PC-9 (cell line): ENCODE measurements at regions not wholly inside any gene's neighbourhood (a gene's known extent, or its start where the extent isn't known, plus 50 kb on each side); places are given as distances from the start of the nearest gene placed in this dataset.

Experiments used
- BruUV-seq: library from RNA; stranded (reverse); fragments of 400-500 nt; replicated peaks from 2 replicates; lab custom pipeline; 2021; lab: Mats Ljungman, UMichigan
- CTCF ChIA-PET: fragments of 300-600 bp; sonication (Branson Sonifier 250); formaldehyde crosslinking; loops from one replicate; lab custom pipeline; 2022; ENCODE audit warnings: antibody characterized with exemption; lab: Charles Lee
- POLR2A ChIA-PET: fragments of 300-600 bp; sonication (Branson Sonifier 250); formaldehyde crosslinking; loops from one replicate; lab custom pipeline; 2022; ENCODE audit warnings: antibody characterized with exemption; ENCODE audit not compliant: unreplicated experiment; lab: Charles Lee
- DNase-seq, 2 experiments: peaks; one replicate each; pipeline versions ENCODE4 v3.0.0 to v3.0.0-alpha.2; 2015 to 2022; ENCODE audit warnings: mixed read lengths in 1 of 2
- H2AFZ ChIP-seq: fragments of 200-600 bp; sonication (generic); 2 replicates; pipeline ENCODE4 v1.8.1; 2017; ENCODE audit warnings: antibody characterized with exemption
- H3F3A ChIP-seq: fragments of 200-600 bp; sonication (generic); 2 replicates; pipeline ENCODE4 v1.8.1; 2017; ENCODE audit warnings: antibody characterized with exemption, mild to moderate bottlenecking, low read depth; ENCODE audit not compliant: insufficient read depth
- H3K27ac ChIP-seq: fragments of 200-600 bp; sonication (generic); 2 replicates; pipeline ENCODE4 v1.6.1; 2016; ENCODE audit warnings: mixed run types
- H3K27me3 ChIP-seq: fragments of 200-600 bp; sonication (generic); 2 replicates; pipeline ENCODE4 v1.6.1; 2016; ENCODE audit warnings: low read depth, mixed run types; ENCODE audit not compliant: insufficient read depth
- H3K36me3 ChIP-seq: fragments of 200-600 bp; sonication (generic); 2 replicates; pipeline ENCODE4 v1.6.1; 2016; ENCODE audit warnings: low read depth, mixed run types
- H3K4me1 ChIP-seq: fragments of 200-600 bp; sonication (generic); replicated peaks from 2 replicates; pipeline ENCODE4 v1.6.1; 2016; ENCODE audit warnings: mixed run types; ENCODE audit not compliant: insufficient read depth
- H3K4me2 ChIP-seq: fragments of 200-600 bp; sonication (generic); 2 replicates; pipeline ENCODE4 v1.6.1; 2017; ENCODE audit warnings: mixed run types
- H3K4me3 ChIP-seq: fragments of 200-600 bp; sonication (generic); 2 replicates; pipeline ENCODE4 v1.6.1; 2016; ENCODE audit warnings: mixed run types
- H3K79me2 ChIP-seq: fragments of 200-600 bp; sonication (generic); 2 replicates; pipeline ENCODE4 v1.6.1; 2017; ENCODE audit warnings: low read depth, mixed run types
- H3K9me2 ChIP-seq: fragments of 200-600 bp; sonication (generic); 2 replicates; pipeline ENCODE4 v1.8.1; 2017; ENCODE audit warnings: mild to moderate bottlenecking; ENCODE audit not compliant: insufficient read depth
- H3K9me3 ChIP-seq: fragments of 200-600 bp; sonication (generic); 2 replicates; pipeline ENCODE4 v1.8.1; 2016; ENCODE audit warnings: low read depth; ENCODE audit not compliant: insufficient read depth
- H4K20me1 ChIP-seq: fragments of 200-600 bp; sonication (generic); 2 replicates; pipeline ENCODE4 v1.8.1; 2017; ENCODE audit not compliant: insufficient read depth
- EZH2 ChIP-seq: fragments of 200-600 bp; sonication (generic); IDR thresholded peaks from 2 replicates; pipeline ENCODE4 v1.8.0; 2017; ENCODE audit warnings: antibody characterized with exemption, low read depth
- intact Hi-C: fragments of 100-400 bp; cut with micrococcal nuclease; formaldehyde crosslinking; loops from one replicate; pipeline ENCODE4 v1.10.0; 2022; ENCODE audit not compliant: unreplicated experiment
- TF ChIP-seq, protein P1 (sequence below): fragments of 200-600 bp; sonication (generic); conservative IDR thresholded peaks from 2 replicates; pipeline ENCODE4 v1.6.1; 2017; ENCODE audit warnings: mixed run types, antibody characterized with exemption, mild to moderate bottlenecking, moderate library complexity

DNA sequence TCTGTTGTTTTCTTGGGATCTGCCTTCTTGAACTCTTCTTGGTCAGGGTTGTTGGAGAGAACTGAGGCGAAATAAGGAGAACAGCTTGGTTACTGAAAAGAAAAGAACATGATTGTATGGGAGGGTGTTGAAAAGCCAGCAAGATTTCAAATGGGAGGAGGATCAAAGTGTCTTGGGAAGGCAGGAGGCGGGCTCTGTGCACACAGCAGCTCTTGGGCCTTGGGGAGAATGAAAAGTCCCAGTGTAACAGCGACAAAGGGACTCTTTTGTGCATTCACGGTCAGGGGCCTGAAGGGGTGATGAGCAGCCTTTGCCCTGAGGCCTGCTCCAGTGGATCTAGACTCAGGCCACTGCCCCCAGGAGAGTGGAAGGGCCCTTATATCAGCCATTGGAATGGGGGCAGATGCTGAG lies 135.4 kb downstream of the ADAMTS15 start:
- H3K4me1 ChIP-seq: peaks cover 18% of the 10 kb centered on the region
- H3K36me3 ChIP-seq: no peaks in the 10 kb centered on the region
- H3F3A ChIP-seq: peaks cover 15% of the 10 kb centered on the region
- intact Hi-C loops: loop anchor here (10.0 kb wide), 1 partner anchor 149 kb away; no protein-coding TSS in a partner anchor
- H3K27me3 ChIP-seq: no peaks in the 10 kb centered on the region
- no peaks in the 10 kb centered on the region for H4K20me1 ChIP-seq
- H2AFZ ChIP-seq: no peak overlapping the region
- ChIA-PET CTCF (no interaction called here), POLR2A (no interaction called here)
- TF ChIP-seq, protein P1, sequence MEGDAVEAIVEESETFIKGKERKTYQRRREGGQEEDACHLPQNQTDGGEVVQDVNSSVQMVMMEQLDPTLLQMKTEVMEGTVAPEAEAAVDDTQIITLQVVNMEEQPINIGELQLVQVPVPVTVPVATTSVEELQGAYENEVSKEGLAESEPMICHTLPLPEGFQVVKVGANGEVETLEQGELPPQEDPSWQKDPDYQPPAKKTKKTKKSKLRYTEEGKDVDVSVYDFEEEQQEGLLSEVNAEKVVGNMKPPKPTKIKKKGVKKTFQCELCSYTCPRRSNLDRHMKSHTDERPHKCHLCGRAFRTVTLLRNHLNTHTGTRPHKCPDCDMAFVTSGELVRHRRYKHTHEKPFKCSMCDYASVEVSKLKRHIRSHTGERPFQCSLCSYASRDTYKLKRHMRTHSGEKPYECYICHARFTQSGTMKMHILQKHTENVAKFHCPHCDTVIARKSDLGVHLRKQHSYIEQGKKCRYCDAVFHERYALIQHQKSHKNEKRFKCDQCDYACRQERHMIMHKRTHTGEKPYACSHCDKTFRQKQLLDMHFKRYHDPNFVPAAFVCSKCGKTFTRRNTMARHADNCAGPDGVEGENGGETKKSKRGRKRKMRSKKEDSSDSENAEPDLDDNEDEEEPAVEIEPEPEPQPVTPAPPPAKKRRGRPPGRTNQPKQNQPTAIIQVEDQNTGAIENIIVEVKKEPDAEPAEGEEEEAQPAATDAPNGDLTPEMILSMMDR: no peak
- TF ChIP-seq EZH2: no peak
- no peak for DNase-seq
- H3K27ac ChIP-seq: no peak overlapping the region
- no TSS peak for BruUV-seq
- H3K79me2 ChIP-seq: no peaks in the 10 kb centered on the region
- no peak overlapping the region for H3K4me2 ChIP-seq
- H3K9me2 ChIP-seq: no peaks in the 10 kb centered on the region
- H3K4me3 ChIP-seq: no peak overlapping the region
- H3K9me3 ChIP-seq: 0 out of 2 replicates have a peak, but pooled peaks cover 4% of the 10 kb centered on the region

- intact Hi-C loops: loop anchor here (5.0 to 10.0 kb wide), 2 partner anchors 52 to 151 kb away; no protein-coding TSS in a partner anchor
- no peak overlapping the region for H3K27ac ChIP-seq
- H3K79me2 ChIP-seq: no peaks in the 10 kb centered on the region
- ChIA-PET POLR2A (no interaction called here), CTCF (no interaction called here)
- no peaks in the 10 kb centered on the region for H3K27me3 ChIP-seq
- no peak overlapping the region for H2AFZ ChIP-seq
- peak; percentile 29 to 55 for DNase-seq
- no peak overlapping the region for H3K4me2 ChIP-seq
- no peaks in the 10 kb centered on the region for H3K36me3 ChIP-seq
- 0 out of 2 replicates have a peak, but pooled peaks cover 4% of the 10 kb centered on the region for H3K9me3 ChIP-seq
- H4K20me1 ChIP-seq: no peaks in the 10 kb centered on the region
- no peak overlapping the region for H3K4me3 ChIP-seq
- no peaks in the 10 kb centered on the region for H3K9me2 ChIP-seq
- TF ChIP-seq, protein P1: no peak
- no peak for TF ChIP-seq EZH2
- peaks cover 6% of the 10 kb centered on the region for H3F3A ChIP-seq
- no TSS peak for BruUV-seq
- peaks cover 18% of the 10 kb centered on the region for H3K4me1 ChIP-seq
Observed at GRCh38 chr11:130585545-130585944, 137.1 kb downstream of the ADAMTS15 start.

DNA sequence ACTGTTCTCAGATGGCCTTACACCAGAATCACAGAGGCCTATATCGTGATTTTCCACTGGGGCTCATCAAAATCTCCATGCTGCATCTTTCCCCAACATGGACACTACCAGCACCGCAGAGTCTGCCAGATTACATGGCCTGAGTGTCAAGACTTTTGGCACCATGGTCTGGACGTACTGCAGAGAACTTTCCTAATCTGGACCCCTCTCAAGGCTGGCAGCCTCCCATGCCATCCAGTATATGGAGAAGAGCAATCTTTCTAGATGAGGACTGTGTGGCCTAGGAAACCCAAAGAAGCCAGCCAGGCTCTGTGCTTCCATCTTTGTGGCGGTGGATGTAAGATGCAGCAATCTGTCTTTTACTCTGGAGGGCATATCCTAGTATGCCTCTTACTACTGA lies 139.2 kb downstream of the ADAMTS15 start:
- H3K27ac ChIP-seq: no peak overlapping the region
- H3K9me3 ChIP-seq: 0 out of 2 replicates have a peak, but pooled peaks cover 4% of the 10 kb centered on the region
- no peak overlapping the region for H3K4me3 ChIP-seq
- H3K36me3 ChIP-seq: no peaks in the 10 kb centered on the region
- no peaks in the 10 kb centered on the region for H4K20me1 ChIP-seq
- H2AFZ ChIP-seq: no peak overlapping the region
- no peaks in the 10 kb centered on the region for H3K79me2 ChIP-seq
- intact Hi-C loops: loop anchor here (5.0 to 10.0 kb wide), 2 partner anchors 50 to 153 kb away; no protein-coding TSS in a partner anchor
- H3K4me1 ChIP-seq: 0 out of 2 replicates have a peak, but pooled peaks cover 3% of the 10 kb centered on the region
- TF ChIP-seq, protein P1: no peak
- TF ChIP-seq EZH2: no peak
- no peaks in the 10 kb centered on the region for H3K27me3 ChIP-seq
- no TSS peak for BruUV-seq
- no peaks in the 10 kb centered on the region for H3F3A ChIP-seq
- no peaks in the 10 kb centered on the region for H3K9me2 ChIP-seq
- H3K4me2 ChIP-seq: no peak overlapping the region
- ChIA-PET CTCF (no interaction called here), POLR2A (no interaction called here)
- no peak for DNase-seq
